ENCODE measurements at regions not wholly inside any gene's neighbourhood (a gene's known extent, or its start where the extent isn't known, plus 50 kb on each side); places are given as distances from the start of the nearest gene placed in this dataset.

DNA sequence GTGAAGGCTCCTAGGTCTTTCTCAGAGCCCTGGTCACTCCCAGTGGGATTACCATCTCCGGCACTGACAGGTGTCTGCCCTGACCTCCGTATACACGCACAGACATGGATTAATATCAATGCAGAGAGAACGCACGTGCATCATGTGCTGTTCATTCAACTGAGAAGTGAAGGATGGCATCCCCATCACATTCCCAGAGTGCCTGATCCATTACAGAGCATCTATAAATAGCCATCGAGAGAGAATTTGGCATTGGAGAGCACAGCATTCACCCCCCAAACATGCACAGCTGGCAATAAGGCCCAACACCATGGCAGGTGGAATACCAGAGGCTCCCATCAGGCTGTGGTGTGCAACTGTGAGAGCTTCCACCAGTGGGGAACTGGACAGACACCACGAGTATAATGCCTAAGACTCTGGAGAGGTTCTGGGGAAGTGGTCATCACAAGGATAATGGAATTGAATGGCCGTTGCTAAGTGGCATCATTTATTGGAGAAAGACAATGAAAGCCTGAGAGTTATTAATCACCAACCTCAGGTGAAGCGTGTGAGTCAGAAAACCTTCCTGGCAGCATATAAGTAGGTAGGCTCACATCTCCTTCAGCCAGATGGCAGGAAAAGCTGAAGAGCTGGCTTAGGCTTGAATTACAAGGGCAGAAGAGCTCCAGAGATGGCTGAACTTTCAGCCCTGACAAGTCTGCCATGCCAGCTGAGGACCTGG is 244.5 kb upstream of the ID2 start:
- no peak overlapping the region for H3K4me3 ChIP-seq (ENCODE audit: low read length)
- H3K27ac ChIP-seq (ENCODE audit: low read depth, low read length): no peak overlapping the region
- no peaks in the 10 kb centered on the region for H3K9me2 ChIP-seq (replicated peaks; ENCODE audit: control insufficient read depth, low read length)
- peaks cover 5% of the 10 kb centered on the region; the same call in 1 of the 2 replicates for H3F3A ChIP-seq (ENCODE audit: control insufficient read depth, insufficient read depth)
- no peaks in the 10 kb centered on the region for H3K27me3 ChIP-seq (ENCODE audit: control insufficient read depth, low read length)
- peaks cover 60% of the 10 kb centered on the region for H3K4me1 ChIP-seq (ENCODE audit: control insufficient read depth, low read length)
- no peaks in the 10 kb centered on the region for H3K79me2 ChIP-seq (ENCODE audit: control insufficient read depth, low read length)
- no peak for TF ChIP-seq EZH2phosphoT487 (IDR thresholded peaks at IDR 0.05; ENCODE audit: borderline replicate concordance, low read length)
- TF ChIP-seq, protein P1, sequence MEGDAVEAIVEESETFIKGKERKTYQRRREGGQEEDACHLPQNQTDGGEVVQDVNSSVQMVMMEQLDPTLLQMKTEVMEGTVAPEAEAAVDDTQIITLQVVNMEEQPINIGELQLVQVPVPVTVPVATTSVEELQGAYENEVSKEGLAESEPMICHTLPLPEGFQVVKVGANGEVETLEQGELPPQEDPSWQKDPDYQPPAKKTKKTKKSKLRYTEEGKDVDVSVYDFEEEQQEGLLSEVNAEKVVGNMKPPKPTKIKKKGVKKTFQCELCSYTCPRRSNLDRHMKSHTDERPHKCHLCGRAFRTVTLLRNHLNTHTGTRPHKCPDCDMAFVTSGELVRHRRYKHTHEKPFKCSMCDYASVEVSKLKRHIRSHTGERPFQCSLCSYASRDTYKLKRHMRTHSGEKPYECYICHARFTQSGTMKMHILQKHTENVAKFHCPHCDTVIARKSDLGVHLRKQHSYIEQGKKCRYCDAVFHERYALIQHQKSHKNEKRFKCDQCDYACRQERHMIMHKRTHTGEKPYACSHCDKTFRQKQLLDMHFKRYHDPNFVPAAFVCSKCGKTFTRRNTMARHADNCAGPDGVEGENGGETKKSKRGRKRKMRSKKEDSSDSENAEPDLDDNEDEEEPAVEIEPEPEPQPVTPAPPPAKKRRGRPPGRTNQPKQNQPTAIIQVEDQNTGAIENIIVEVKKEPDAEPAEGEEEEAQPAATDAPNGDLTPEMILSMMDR (IDR thresholded peaks at IDR 0.05; ENCODE audit: low read depth, low read length, poor library complexity, severe bottlenecking): no peak
- H3K4me2 ChIP-seq (ENCODE audit: low read length): no peak overlapping the region
- H3K9me3 ChIP-seq (ENCODE audit: control insufficient read depth, insufficient read depth, low read length): no peaks in the 10 kb centered on the region
- no peaks in the 10 kb centered on the region for H4K20me1 ChIP-seq (ENCODE audit: control insufficient read depth, insufficient read depth, low read depth, low read length)
- H3K36me3 ChIP-seq (ENCODE audit: control insufficient read depth, low read length): no peaks in the 10 kb centered on the region

DNA sequence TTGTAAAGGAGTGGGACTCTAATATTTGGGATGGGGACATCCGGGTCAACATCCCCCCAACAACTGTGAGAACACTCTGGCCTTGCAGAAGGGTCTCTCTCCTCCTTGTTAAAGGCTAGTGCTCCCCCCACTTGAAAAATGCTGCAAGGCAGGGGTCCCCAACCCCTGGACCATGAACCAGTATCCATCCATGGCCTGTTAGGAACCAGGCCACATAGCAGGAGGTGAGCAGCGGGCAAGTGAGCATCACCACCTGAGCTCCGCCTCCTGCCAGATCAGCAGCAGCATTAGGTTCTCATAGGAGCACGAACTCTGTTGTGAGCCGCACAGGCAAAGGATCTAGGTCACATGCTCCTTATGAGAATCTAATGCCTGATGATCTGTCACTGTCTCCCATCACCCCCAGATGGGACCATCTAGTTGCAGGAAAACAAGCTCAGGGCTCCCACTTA is 243.9 kb upstream of the ID2 start:
- TF ChIP-seq, protein P1 (IDR thresholded peaks at IDR 0.05; ENCODE audit: low read depth, low read length, poor library complexity, severe bottlenecking): no peak
- TF ChIP-seq EZH2phosphoT487 (IDR thresholded peaks at IDR 0.05; ENCODE audit: borderline replicate concordance, low read length): no peak
- no peaks in the 10 kb centered on the region for H3K36me3 ChIP-seq (ENCODE audit: control insufficient read depth, low read length)
- H3K4me2 ChIP-seq (ENCODE audit: low read length): no peak overlapping the region
- no peaks in the 10 kb centered on the region for H3K9me2 ChIP-seq (replicated peaks; ENCODE audit: control insufficient read depth, low read length)
- no peak overlapping the region for H3K27ac ChIP-seq (ENCODE audit: low read depth, low read length)
- H3K9me3 ChIP-seq (ENCODE audit: control insufficient read depth, insufficient read depth, low read length): no peaks in the 10 kb centered on the region
- H3K4me1 ChIP-seq (ENCODE audit: control insufficient read depth, low read length): peaks cover 65% of the 10 kb centered on the region
- H4K20me1 ChIP-seq (ENCODE audit: control insufficient read depth, insufficient read depth, low read depth, low read length): no peaks in the 10 kb centered on the region
- H3F3A ChIP-seq (ENCODE audit: control insufficient read depth, insufficient read depth): peaks cover 5% of the 10 kb centered on the region; the same call in 1 of the 2 replicates
- no peak overlapping the region for H3K4me3 ChIP-seq (ENCODE audit: low read length)
- no peaks in the 10 kb centered on the region for H3K27me3 ChIP-seq (ENCODE audit: control insufficient read depth, low read length)
- H3K79me2 ChIP-seq (ENCODE audit: control insufficient read depth, low read length): no peaks in the 10 kb centered on the region

- no peaks in the 10 kb centered on the region for H4K20me1 ChIP-seq (ENCODE audit: control insufficient read depth, insufficient read depth, low read depth, low read length)
- no peaks in the 10 kb centered on the region for H3K36me3 ChIP-seq (ENCODE audit: control insufficient read depth, low read length)
- H3K4me3 ChIP-seq (ENCODE audit: low read length): no peak overlapping the region
- no peak overlapping the region for H3K27ac ChIP-seq (ENCODE audit: low read depth, low read length)
- no peaks in the 10 kb centered on the region for H3K79me2 ChIP-seq (ENCODE audit: control insufficient read depth, low read length)
- H3K4me1 ChIP-seq (ENCODE audit: control insufficient read depth, low read length): peaks cover 66% of the 10 kb centered on the region
- H3K9me3 ChIP-seq (ENCODE audit: control insufficient read depth, insufficient read depth, low read length): no peaks in the 10 kb centered on the region
- TF ChIP-seq, protein P1 (IDR thresholded peaks at IDR 0.05; ENCODE audit: low read depth, low read length, poor library complexity, severe bottlenecking): no peak
- no peak for TF ChIP-seq EZH2phosphoT487 (IDR thresholded peaks at IDR 0.05; ENCODE audit: borderline replicate concordance, low read length)
- peaks cover 5% of the 10 kb centered on the region; the same call in 1 of the 2 replicates for H3F3A ChIP-seq (ENCODE audit: control insufficient read depth, insufficient read depth)
- H3K4me2 ChIP-seq (ENCODE audit: low read length): peak overlapping the region; percentile 1; the same call in 1 of the 2 replicates
- no peaks in the 10 kb centered on the region for H3K27me3 ChIP-seq (ENCODE audit: control insufficient read depth, low read length)
- H3K9me2 ChIP-seq (replicated peaks; ENCODE audit: control insufficient read depth, low read length): no peaks in the 10 kb centered on the region
These were observed 243.4 kb upstream of the ID2 start for GRCh38 chr2:8438476-8438875.

Data from DOHH2 (cell line).